GM21390 (cell line): ENCODE measurements at regions not wholly inside any gene's neighbourhood (a gene's known extent, or its start where the extent isn't known, plus 50 kb on each side); places are given as distances from the start of the nearest gene placed in this dataset.
"Not testable (repeated sequence)": the region's sequence is repeated elsewhere in the genome, so short reads cannot be mapped to it uniquely, and the experiment has no call there.

ENCODE experiments used
- ATAC-seq: cut with Tn5 transposase; IDR thresholded peaks from one replicate; pipeline ENCODE4 v1.9.1; 2021; ENCODE audit not compliant: unreplicated experiment

- ATAC-seq, result no peak
Measured at GRCh38 chr4:128758314-128758922, 51.1 kb upstream of the JADE1 start.

GRCh38 chr4:128757712-128758111 is 51.8 kb upstream of the JADE1 start:
- ATAC-seq, result no peak

GRCh38 chr4:128751354-128751753 is 58.1 kb upstream of the JADE1 start:
- no peak for ATAC-seq

GRCh38 chr4:128741748-128742147 is 67.8 kb upstream of the JADE1 start:
- not testable (repeated sequence) for ATAC-seq

- ATAC-seq, result no peak
Measured at GRCh38 chr4:128737098-128737513, 72.4 kb upstream of the JADE1 start.

GRCh38 chr4:128735714-128736113 is 73.8 kb upstream of the JADE1 start:
- ATAC-seq, result no peak

- no peak for ATAC-seq
Measured at GRCh38 chr4:128728190-128728589, 81.3 kb upstream of the JADE1 start.

- ATAC-seq, result no peak
Measured at GRCh38 chr4:128727658-128728057, 81.8 kb upstream of the JADE1 start.

- ATAC-seq, result no peak
Measured at GRCh38 chr4:128725405-128726055, 84.0 kb upstream of the JADE1 start.

GRCh38 chr4:128722911-128723310 is 86.6 kb upstream of the JADE1 start:
- ATAC-seq, result no peak

GRCh38 chr4:128721896-128722295 is 87.6 kb upstream of the JADE1 start:
- no peak for ATAC-seq

GRCh38 chr4:128720270-128720669 is 89.2 kb upstream of the JADE1 start:
- ATAC-seq, result no peak

- no peak for ATAC-seq
Measured at GRCh38 chr4:128718768-128719167, 90.7 kb upstream of the JADE1 start.

- ATAC-seq, result no peak
Measured at GRCh38 chr4:128716338-128716737, 93.2 kb upstream of the JADE1 start.

- ATAC-seq, result no peak
Measured at GRCh38 chr4:128715616-128716015, 93.9 kb upstream of the JADE1 start.

GRCh38 chr4:128711361-128711760 is 98.1 kb upstream of the JADE1 start:
- ATAC-seq, result no peak

- no peak for ATAC-seq
Measured at GRCh38 chr4:128709268-128709667, 100.2 kb upstream of the JADE1 start.

- ATAC-seq, result no peak
Measured at GRCh38 chr4:128707864-128708263, 101.6 kb upstream of the JADE1 start.

GRCh38 chr4:128703948-128704347 is 105.6 kb upstream of the JADE1 start:
- ATAC-seq, result no peak

- no peak for ATAC-seq
Measured at GRCh38 chr4:128700659-128701350, 108.7 kb upstream of the JADE1 start.

GRCh38 chr4:128698386-128698785 is 111.1 kb upstream of the JADE1 start:
- ATAC-seq, result no peak

GRCh38 chr4:128697323-128697722 is 112.2 kb upstream of the JADE1 start:
- no peak for ATAC-seq
